SK-N-SH treated with all-trans-retinoic acid at 6 μM for 48 hours (cell line): ENCODE measurements at regions not wholly inside any gene's neighbourhood (a gene's known extent, or its start where the extent isn't known, plus 50 kb on each side); places are given as distances from the start of the nearest gene placed in this dataset.

ENCODE experiments used
- ATAC-seq: fragments of 200-7000 bp; cut with Tn5 transposase; 3 replicates; pipeline ENCODE4 v1.9.1; 2020; ENCODE audit warnings: mild to moderate bottlenecking, moderate library complexity
- ARNTL ChIP-seq: fragments of 450-650 bp; formaldehyde crosslinking; IDR thresholded peaks from 2 replicates; pipeline ENCODE4 v1.5.0; 2020; ENCODE audit warnings: low read depth, mild to moderate bottlenecking, moderate library complexity, borderline replicate concordance
- CSDC2 ChIP-seq: fragments of 250-450 bp; sonication (Bioruptor Pico); IDR thresholded peaks from 2 replicates; pipeline ENCODE4 v1.5.0; 2020; ENCODE audit warnings: mild to moderate bottlenecking, moderate library complexity
- ESRRG ChIP-seq: fragments of 250-450 bp; sonication (Bioruptor Pico); IDR thresholded peaks from 2 replicates; pipeline ENCODE4 v1.6.1; 2021; ENCODE audit warnings: mild to moderate bottlenecking
- GLIS3 ChIP-seq: fragments of 250-450 bp; sonication (Bioruptor Pico); IDR thresholded peaks from 2 replicates; pipeline ENCODE4 v1.5.0; 2020; ENCODE audit warnings: mild to moderate bottlenecking, moderate library complexity
- ISL1 ChIP-seq: fragments of 250-450 bp; sonication (Bioruptor Pico); IDR thresholded peaks from 2 replicates; pipeline ENCODE4 v2.1.2; 2022; ENCODE audit warnings: mild to moderate bottlenecking, moderate library complexity
- OSR1 ChIP-seq: fragments of 250-450 bp; sonication (Bioruptor Pico); IDR thresholded peaks from 2 replicates; pipeline ENCODE4 v1.8.0; 2022; ENCODE audit warnings: moderate library complexity, mild to moderate bottlenecking, inconsistent platforms
- RARB ChIP-seq: fragments of 250-450 bp; sonication (Bioruptor Pico); IDR thresholded peaks from 2 replicates; pipeline ENCODE4 v1.8.0; 2021; ENCODE audit warnings: mild to moderate bottlenecking, moderate library complexity
- SNAI2 ChIP-seq: fragments of 250-450 bp; sonication (Bioruptor Pico); IDR thresholded peaks from 2 replicates; pipeline ENCODE4 v1.5.0; 2020; ENCODE audit warnings: mild to moderate bottlenecking, moderate library complexity
- TCF4 ChIP-seq: fragments of 250-450 bp; sonication (Bioruptor Pico); IDR thresholded peaks from 2 replicates; pipeline ENCODE4 v1.8.0; 2021; ENCODE audit warnings: mild to moderate bottlenecking, moderate library complexity, borderline replicate concordance
- TOX ChIP-seq: fragments of 250-450 bp; sonication (Bioruptor Pico); IDR thresholded peaks from 2 replicates; pipeline ENCODE4 v1.8.0; 2021; ENCODE audit warnings: mild to moderate bottlenecking, moderate library complexity, borderline replicate concordance
- ZC3H10 ChIP-seq: fragments of 250-450 bp; sonication (Bioruptor Pico); IDR thresholded peaks from 2 replicates; pipeline ENCODE4 v1.5.1; 2021; ENCODE audit warnings: mild to moderate bottlenecking, moderate library complexity
- ZFP3 ChIP-seq: fragments of 250-450 bp; sonication (Bioruptor Pico); IDR thresholded peaks from 2 replicates; pipeline ENCODE4 v1.5.0; 2020; ENCODE audit warnings: mild to moderate bottlenecking, moderate library complexity
- ZNF70 ChIP-seq: fragments of 450-650 bp; formaldehyde crosslinking; IDR thresholded peaks from 2 replicates; pipeline ENCODE4 v1.5.0; 2020; ENCODE audit warnings: mild to moderate bottlenecking, moderate library complexity
- ZNF8 ChIP-seq: fragments of 450-650 bp; formaldehyde crosslinking; IDR thresholded peaks from 2 replicates; pipeline ENCODE4 v1.5.0; 2020; ENCODE audit warnings: mild to moderate bottlenecking, moderate library complexity
- TF ChIP-seq, protein P1 (sequence below): fragments of 250-450 bp; sonication (Bioruptor Pico); IDR thresholded peaks from 2 replicates; pipeline ENCODE4 v1.5.0; 2020; ENCODE audit warnings: mild to moderate bottlenecking, moderate library complexity
- TF ChIP-seq, protein P2 (sequence below): fragments of 250-450 bp; sonication (Bioruptor Pico); IDR thresholded peaks from 2 replicates; pipeline ENCODE4 v1.5.1; 2021; ENCODE audit warnings: mild to moderate bottlenecking, moderate library complexity
- TF ChIP-seq, protein P3 (sequence below): fragments of 250-450 bp; sonication (Bioruptor Pico); IDR thresholded peaks from 2 replicates; pipeline ENCODE4 v1.8.0; 2020; ENCODE audit warnings: mild to moderate bottlenecking, moderate library complexity, borderline replicate concordance
- TF ChIP-seq, protein P4 (sequence below): fragments of 250-450 bp; sonication (Bioruptor Pico); IDR thresholded peaks from 2 replicates; pipeline ENCODE4 v1.8.0; 2021; ENCODE audit warnings: low read depth, mild to moderate bottlenecking, moderate library complexity, borderline replicate concordance

DNA sequence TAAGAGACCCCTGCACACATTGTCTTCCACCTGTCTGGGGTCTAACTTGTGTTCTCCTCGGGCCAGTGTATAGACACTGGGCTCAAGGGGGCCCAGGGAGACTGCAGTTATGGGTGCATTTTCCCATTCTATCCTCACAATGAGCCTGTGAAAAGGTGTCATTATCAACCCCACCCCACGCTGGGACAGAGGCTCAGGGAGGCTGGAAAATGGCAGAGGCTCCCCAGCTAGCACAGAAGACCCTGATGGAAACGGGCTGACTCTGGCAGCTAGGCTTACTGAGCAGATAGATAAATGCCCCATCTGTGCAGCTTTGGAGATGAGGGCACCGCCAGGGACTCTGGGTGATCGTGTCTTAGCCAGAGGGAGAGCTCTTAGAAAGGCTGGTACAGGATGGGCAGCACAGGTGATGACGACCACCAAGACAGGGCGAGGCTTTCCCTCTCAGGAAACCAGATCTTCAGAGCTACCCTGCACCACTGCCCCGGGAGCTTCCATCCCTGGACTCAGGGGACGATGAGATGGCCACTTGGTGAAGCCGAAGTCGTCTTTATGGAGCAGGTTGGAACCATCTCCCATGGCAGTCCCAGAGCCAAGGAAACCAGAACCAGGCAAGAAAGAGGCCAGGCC is 58.2 kb upstream of the CHST15 start:
- no peak for TF ChIP-seq ISL1 (CRISPR knock-in tag)
- no peak for TF ChIP-seq ZFP3 (CRISPR knock-in tag)
- TF ChIP-seq GLIS3 (CRISPR knock-in tag) = no peak
- TF ChIP-seq TCF4 (CRISPR knock-in tag) = no peak
- TF ChIP-seq ZNF8 (CRISPR knock-in tag) = no peak
- TF ChIP-seq RARB = no peak
- TF ChIP-seq SNAI2 = no peak
- no peak for TF ChIP-seq ZNF70
- TF ChIP-seq OSR1 (CRISPR knock-in tag) = no peak
- TF ChIP-seq, protein P1, sequence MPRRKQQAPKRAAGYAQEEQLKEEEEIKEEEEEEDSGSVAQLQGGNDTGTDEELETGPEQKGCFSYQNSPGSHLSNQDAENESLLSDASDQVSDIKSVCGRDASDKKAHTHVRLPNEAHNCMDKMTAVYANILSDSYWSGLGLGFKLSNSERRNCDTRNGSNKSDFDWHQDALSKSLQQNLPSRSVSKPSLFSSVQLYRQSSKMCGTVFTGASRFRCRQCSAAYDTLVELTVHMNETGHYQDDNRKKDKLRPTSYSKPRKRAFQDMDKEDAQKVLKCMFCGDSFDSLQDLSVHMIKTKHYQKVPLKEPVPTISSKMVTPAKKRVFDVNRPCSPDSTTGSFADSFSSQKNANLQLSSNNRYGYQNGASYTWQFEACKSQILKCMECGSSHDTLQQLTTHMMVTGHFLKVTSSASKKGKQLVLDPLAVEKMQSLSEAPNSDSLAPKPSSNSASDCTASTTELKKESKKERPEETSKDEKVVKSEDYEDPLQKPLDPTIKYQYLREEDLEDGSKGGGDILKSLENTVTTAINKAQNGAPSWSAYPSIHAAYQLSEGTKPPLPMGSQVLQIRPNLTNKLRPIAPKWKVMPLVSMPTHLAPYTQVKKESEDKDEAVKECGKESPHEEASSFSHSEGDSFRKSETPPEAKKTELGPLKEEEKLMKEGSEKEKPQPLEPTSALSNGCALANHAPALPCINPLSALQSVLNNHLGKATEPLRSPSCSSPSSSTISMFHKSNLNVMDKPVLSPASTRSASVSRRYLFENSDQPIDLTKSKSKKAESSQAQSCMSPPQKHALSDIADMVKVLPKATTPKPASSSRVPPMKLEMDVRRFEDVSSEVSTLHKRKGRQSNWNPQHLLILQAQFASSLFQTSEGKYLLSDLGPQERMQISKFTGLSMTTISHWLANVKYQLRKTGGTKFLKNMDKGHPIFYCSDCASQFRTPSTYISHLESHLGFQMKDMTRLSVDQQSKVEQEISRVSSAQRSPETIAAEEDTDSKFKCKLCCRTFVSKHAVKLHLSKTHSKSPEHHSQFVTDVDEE (CRISPR knock-in tag) = no peak
- no peak for TF ChIP-seq TOX (CRISPR knock-in tag)
- TF ChIP-seq ARNTL (CRISPR knock-in tag) = no peak
- TF ChIP-seq, protein P2, sequence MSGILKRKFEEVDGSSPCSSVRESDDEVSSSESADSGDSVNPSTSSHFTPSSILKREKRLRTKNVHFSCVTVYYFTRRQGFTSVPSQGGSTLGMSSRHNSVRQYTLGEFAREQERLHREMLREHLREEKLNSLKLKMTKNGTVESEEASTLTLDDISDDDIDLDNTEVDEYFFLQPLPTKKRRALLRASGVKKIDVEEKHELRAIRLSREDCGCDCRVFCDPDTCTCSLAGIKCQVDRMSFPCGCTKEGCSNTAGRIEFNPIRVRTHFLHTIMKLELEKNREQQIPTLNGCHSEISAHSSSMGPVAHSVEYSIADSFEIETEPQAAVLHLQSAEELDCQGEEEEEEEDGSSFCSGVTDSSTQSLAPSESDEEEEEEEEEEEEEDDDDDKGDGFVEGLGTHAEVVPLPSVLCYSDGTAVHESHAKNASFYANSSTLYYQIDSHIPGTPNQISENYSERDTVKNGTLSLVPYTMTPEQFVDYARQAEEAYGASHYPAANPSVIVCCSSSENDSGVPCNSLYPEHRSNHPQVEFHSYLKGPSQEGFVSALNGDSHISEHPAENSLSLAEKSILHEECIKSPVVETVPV (CRISPR knock-in tag) = no peak
- TF ChIP-seq, protein P3, sequence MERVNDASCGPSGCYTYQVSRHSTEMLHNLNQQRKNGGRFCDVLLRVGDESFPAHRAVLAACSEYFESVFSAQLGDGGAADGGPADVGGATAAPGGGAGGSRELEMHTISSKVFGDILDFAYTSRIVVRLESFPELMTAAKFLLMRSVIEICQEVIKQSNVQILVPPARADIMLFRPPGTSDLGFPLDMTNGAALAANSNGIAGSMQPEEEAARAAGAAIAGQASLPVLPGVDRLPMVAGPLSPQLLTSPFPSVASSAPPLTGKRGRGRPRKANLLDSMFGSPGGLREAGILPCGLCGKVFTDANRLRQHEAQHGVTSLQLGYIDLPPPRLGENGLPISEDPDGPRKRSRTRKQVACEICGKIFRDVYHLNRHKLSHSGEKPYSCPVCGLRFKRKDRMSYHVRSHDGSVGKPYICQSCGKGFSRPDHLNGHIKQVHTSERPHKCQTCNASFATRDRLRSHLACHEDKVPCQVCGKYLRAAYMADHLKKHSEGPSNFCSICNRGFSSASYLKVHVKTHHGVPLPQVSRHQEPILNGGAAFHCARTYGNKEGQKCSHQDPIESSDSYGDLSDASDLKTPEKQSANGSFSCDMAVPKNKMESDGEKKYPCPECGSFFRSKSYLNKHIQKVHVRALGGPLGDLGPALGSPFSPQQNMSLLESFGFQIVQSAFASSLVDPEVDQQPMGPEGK (CRISPR knock-in tag) = no peak
- TF ChIP-seq ESRRG (CRISPR knock-in tag) = no peak
- no peak for TF ChIP-seq CSDC2 (CRISPR knock-in tag)
- TF ChIP-seq ZC3H10 (CRISPR knock-in tag) = no peak
- no peak for ATAC-seq

DNA sequence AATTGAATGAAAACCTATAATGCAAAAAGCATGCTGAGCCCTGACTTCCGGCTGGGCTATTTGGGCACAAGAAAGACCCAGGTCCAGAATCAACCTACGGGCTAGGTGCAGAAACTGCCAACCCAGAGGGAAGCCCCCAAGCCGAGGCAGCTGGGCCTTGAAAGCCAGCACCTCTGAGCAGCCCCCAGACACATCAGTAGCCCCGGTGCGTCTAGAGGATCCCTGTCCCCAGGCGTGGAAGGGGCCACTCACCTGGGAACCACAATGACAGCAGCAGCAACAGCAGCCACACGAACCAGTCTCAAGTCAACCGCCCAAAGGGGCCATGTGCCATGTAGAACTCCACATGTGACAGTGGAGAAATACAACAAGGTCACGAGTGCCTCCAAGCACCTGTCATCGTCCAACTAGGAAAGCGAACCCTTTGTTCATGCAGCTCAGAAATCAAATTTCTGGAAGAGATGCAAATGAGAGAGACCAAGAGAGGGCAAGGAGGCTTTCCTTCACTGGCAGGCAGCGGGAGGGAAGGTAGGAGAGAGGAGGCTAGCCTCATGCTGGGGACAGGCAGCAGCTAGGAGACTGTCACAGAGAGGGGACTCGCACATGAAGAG is 57.5 kb upstream of the CHST15 start:
- TF ChIP-seq ZFP3 (CRISPR knock-in tag) (no peak), GLIS3 (CRISPR knock-in tag) (no peak), ZNF70 (no peak), TCF4 (CRISPR knock-in tag) (no peak)
- TF ChIP-seq, protein P4, sequence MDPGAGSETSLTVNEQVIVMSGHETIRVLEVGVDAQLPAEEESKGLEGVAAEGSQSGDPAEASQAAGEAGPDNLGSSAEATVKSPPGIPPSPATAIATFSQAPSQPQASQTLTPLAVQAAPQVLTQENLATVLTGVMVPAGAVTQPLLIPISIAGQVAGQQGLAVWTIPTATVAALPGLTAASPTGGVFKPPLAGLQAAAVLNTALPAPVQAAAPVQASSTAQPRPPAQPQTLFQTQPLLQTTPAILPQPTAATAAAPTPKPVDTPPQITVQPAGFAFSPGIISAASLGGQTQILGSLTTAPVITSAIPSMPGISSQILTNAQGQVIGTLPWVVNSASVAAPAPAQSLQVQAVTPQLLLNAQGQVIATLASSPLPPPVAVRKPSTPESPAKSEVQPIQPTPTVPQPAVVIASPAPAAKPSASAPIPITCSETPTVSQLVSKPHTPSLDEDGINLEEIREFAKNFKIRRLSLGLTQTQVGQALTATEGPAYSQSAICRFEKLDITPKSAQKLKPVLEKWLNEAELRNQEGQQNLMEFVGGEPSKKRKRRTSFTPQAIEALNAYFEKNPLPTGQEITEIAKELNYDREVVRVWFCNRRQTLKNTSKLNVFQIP (CRISPR knock-in tag) = no peak
- TF ChIP-seq, protein P1 (CRISPR knock-in tag) = no peak

More for the DNA sequence above, 57.5 kb upstream of the CHST15 start:
- ATAC-seq = no peak
